ENCODE measurements at regions not wholly inside any gene's neighbourhood (a gene's known extent, or its start where the extent isn't known, plus 50 kb on each side); places are given as distances from the start of the nearest gene placed in this dataset.

DNA sequence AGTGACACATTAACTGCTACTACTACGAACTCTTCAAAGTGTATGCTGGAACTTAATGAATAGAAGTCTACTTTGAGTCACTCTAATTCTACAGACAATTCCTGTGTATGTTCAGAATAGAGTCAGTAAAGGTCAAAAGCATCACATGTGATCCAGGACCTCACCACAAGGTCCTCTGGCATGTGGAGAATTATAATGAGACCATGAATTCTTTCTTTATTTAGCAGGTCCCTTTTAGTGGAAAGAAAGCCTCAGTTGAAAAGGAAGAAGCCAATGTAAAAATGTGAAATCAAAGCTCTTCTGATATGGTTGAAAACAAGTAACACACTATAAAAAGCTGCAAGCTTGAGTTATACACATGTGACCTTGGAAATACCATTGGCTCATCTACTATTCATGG, 1612.1 kb upstream of the GOT2 start:
- Histone ChIP-seq H3K36me3 (ENCODE audit: control insufficient read depth, insufficient read depth, low read length) (no peaks in the 10 kb centered on the region), H3K9me3 (ENCODE audit: control insufficient read depth in 2 of 2, low read length in 2 of 2) (peaks cover 4 to 6% of the 10 kb centered on the region in 2 experiments), H3K4me3 (ENCODE audit: low read depth, low read length) (no peak overlapping the region), H3K4me1 (ENCODE audit: control insufficient read depth, insufficient read depth, low read length, poor library complexity, severe bottlenecking) (no peaks in the 10 kb centered on the region), H3K27ac (ENCODE audit: insufficient read depth, low read length, poor library complexity, severe bottlenecking) (no peak overlapping the region), H3K27me3 (ENCODE audit: control insufficient read depth, insufficient read depth, low read length) (no peaks in the 10 kb centered on the region)
- Mint-ChIP-seq H3K4me1 (no peaks in the 10 kb centered on the region), H3K27me3 (no peaks in the 10 kb centered on the region), H3K27ac (no peak overlapping the region), H3K9me3 (peaks cover 0 to 31% (median 8%) of the 10 kb centered on the region in 7 donors), H3K36me3 (no peaks in the 10 kb centered on the region), H3K4me3 (no peak overlapping the region)
- DNase-seq = no peak
- no peak for ATAC-seq (ENCODE audit: low read depth in 2 of 2)

DNA sequence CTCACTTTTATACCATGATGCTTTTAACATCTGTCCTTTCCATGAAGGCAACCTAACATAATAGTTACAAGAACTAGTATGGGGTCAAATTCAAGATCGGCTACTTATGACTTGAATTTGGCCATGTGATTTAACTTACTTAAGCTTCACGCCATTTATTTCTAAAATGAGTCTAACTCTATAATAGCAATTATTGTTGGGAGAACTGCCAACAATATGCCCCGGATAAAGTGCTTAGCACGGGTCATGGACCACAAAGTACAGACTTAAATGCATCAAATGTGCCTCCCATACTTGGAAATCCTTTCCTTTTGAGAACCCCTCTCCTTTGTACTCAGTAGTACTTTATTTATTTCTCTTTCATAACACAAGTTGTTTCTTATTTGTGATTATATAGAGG, 1603.6 kb upstream of the GOT2 start:
- ATAC-seq (ENCODE audit: low read depth in 2 of 2) (no peak), DNase-seq (no peak)
- Mint-ChIP-seq H3K4me1 (no peaks in the 10 kb centered on the region), H3K9me3 (peaks cover 4 to 17% (median 12%) of the 10 kb centered on the region in 7 donors), H3K4me3 (no peak overlapping the region), H3K27ac (no peak overlapping the region), H3K36me3 (no peaks in the 10 kb centered on the region), H3K27me3 (no peaks in the 10 kb centered on the region)
- Histone ChIP-seq H3K9me3 (ENCODE audit: control insufficient read depth in 2 of 2, low read length in 2 of 2) (peaks cover 0 to 4% of the 10 kb centered on the region in 2 experiments), H3K27ac (ENCODE audit: insufficient read depth, low read length, poor library complexity, severe bottlenecking) (no peak overlapping the region), H3K4me1 (ENCODE audit: control insufficient read depth, insufficient read depth, low read length, poor library complexity, severe bottlenecking) (no peaks in the 10 kb centered on the region), H3K36me3 (ENCODE audit: control insufficient read depth, insufficient read depth, low read length) (no peaks in the 10 kb centered on the region), H3K27me3 (ENCODE audit: control insufficient read depth, insufficient read depth, low read length) (no peaks in the 10 kb centered on the region), H3K4me3 (ENCODE audit: low read depth, low read length) (no peak overlapping the region)

DNA sequence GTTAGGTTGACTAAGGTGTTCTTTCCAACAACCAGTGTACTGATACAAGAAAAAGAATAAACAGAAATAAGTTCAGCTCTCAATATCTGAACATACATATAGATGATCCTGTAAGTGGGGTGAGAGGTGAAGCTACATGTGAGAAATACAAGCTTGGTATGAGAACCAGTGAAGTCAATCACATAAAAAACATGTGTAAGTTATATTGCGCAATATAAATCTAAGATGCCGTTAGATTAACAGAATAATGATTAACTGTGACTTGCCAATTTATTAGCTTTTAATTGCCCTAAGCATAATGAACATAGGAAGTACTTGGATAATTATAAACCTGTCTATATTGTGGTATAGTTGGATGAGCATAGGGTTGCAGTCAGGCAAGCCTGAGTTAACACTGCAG, 1597.1 kb upstream of the GOT2 start:
- H3K4me1 ChIP-seq (ENCODE audit: control insufficient read depth, insufficient read depth, low read length, poor library complexity, severe bottlenecking) = no peaks in the 10 kb centered on the region
- Mint-ChIP-seq H3K27me3 (no peaks in the 10 kb centered on the region), H3K4me1 (no peaks in the 10 kb centered on the region), H3K9me3 (peaks cover 5 to 34% (median 10%) of the 10 kb centered on the region in 7 donors), H3K4me3 (no peak overlapping the region), H3K27ac (no peak overlapping the region), H3K36me3 (no peaks in the 10 kb centered on the region)
- no peak for DNase-seq
- H3K27ac ChIP-seq (ENCODE audit: insufficient read depth, low read length, poor library complexity, severe bottlenecking) = no peak overlapping the region
- H3K27me3 ChIP-seq (ENCODE audit: control insufficient read depth, insufficient read depth, low read length) = no peaks in the 10 kb centered on the region
- no peak overlapping the region for H3K4me3 ChIP-seq (ENCODE audit: low read depth, low read length)
- no peaks in the 10 kb centered on the region for H3K36me3 ChIP-seq (ENCODE audit: control insufficient read depth, insufficient read depth, low read length)
- no peak for ATAC-seq (ENCODE audit: low read depth in 2 of 2)
- H3K9me3 ChIP-seq (ENCODE audit: control insufficient read depth in 2 of 2, low read length in 2 of 2) = peaks cover 0 to 12% of the 10 kb centered on the region in 2 experiments

DNA sequence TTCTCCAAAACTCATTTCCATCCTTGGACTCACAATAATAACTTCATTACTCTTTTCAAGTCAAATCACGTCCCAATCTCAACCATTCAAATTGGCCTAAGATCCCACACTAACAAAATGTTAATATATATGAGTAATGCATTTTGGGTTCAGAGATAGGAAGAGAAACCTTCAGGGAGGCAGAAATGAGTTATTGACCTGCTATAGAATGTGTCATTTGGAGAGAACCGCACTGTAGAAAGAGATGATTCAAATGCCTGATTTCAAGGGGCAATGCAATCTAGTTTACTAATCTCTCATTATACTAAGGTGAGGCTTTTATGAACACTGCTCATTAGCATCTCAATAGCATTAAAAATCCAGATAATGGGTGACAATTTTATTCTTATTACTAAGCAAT, 1595.0 kb upstream of the GOT2 start:
- Mint-ChIP-seq H3K4me1 (no peaks in the 10 kb centered on the region), H3K9me3 (peaks cover 0 to 32% (median 10%) of the 10 kb centered on the region in 7 donors), H3K4me3 (no peak overlapping the region), H3K27ac (no peak overlapping the region), H3K36me3 (no peaks in the 10 kb centered on the region), H3K27me3 (no peaks in the 10 kb centered on the region)
- H3K27me3 ChIP-seq (ENCODE audit: control insufficient read depth, insufficient read depth, low read length) = no peaks in the 10 kb centered on the region
- ATAC-seq (ENCODE audit: low read depth in 2 of 2) (no peak), DNase-seq (no peak)
- H3K27ac ChIP-seq (ENCODE audit: insufficient read depth, low read length, poor library complexity, severe bottlenecking) = no peak overlapping the region
- no peaks in the 10 kb centered on the region for H3K4me1 ChIP-seq (ENCODE audit: control insufficient read depth, insufficient read depth, low read length, poor library complexity, severe bottlenecking)
- H3K9me3 ChIP-seq (ENCODE audit: control insufficient read depth in 2 of 2, low read length in 2 of 2) = peaks cover 2 to 24% of the 10 kb centered on the region in 2 experiments
- H3K36me3 ChIP-seq (ENCODE audit: control insufficient read depth, insufficient read depth, low read length) = no peaks in the 10 kb centered on the region
- H3K4me3 ChIP-seq (ENCODE audit: low read depth, low read length) = no peak overlapping the region

DNA sequence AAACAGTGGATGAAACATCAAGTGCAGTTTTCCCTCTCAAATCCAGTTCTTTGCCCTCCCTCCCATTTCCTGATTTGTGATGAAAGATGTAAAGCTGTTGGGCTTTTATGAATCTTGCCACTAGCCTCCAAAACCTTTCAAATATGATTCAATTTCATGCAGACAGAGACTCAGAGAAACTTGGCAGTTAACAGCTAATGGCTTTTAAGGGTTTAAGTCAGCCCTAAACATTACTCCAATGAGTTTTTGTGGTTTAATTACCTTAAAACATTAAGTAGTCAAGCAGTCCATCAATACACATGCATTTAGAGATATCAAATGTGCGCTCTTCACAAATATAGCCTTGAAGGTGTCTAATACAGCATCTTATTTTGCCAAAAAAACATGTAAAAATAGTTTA, 1594.0 kb upstream of the GOT2 start:
- Mint-ChIP-seq H3K4me3 (no peak overlapping the region), H3K4me1 (no peaks in the 10 kb centered on the region), H3K36me3 (no peaks in the 10 kb centered on the region), H3K27me3 (no peaks in the 10 kb centered on the region), H3K9me3 (peaks cover 0 to 36% (median 10%) of the 10 kb centered on the region in 7 donors), H3K27ac (no peak overlapping the region)
- Histone ChIP-seq H3K27ac (ENCODE audit: insufficient read depth, low read length, poor library complexity, severe bottlenecking) (no peak overlapping the region), H3K9me3 (ENCODE audit: control insufficient read depth in 2 of 2, low read length in 2 of 2) (peaks cover 2 to 24% of the 10 kb centered on the region in 2 experiments), H3K4me1 (ENCODE audit: control insufficient read depth, insufficient read depth, low read length, poor library complexity, severe bottlenecking) (no peaks in the 10 kb centered on the region), H3K27me3 (ENCODE audit: control insufficient read depth, insufficient read depth, low read length) (no peaks in the 10 kb centered on the region), H3K4me3 (ENCODE audit: low read depth, low read length) (no peak overlapping the region), H3K36me3 (ENCODE audit: control insufficient read depth, insufficient read depth, low read length) (no peaks in the 10 kb centered on the region)
- no peak for ATAC-seq (ENCODE audit: low read depth in 2 of 2)
- no peak for DNase-seq

DNA sequence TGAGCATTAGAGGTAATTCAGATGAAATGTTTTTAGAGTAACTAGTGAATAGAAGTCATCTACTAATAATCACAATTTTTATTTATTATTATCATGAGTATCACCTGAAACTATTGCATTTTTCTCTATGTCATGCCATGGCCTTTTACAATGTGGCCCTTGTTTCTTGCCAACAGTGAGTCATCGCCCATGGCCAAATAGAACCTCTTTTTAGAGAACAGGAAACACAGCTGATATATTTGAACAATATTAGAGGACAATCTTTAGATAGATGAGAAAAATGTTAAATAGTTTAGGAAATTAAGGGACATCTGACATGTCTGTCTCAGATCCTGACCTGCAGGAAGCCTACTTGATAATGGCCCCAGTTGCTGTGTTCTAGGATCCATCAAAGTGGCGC, 1584.4 kb upstream of the GOT2 start:
- no peaks in the 10 kb centered on the region for H3K36me3 Mint-ChIP-seq
- no peak overlapping the region for H3K27ac ChIP-seq (ENCODE audit: insufficient read depth, low read length, poor library complexity, severe bottlenecking)
- no peaks in the 10 kb centered on the region for H3K27me3 Mint-ChIP-seq
- no peaks in the 10 kb centered on the region for H3K4me1 Mint-ChIP-seq
- no peak overlapping the region for H3K4me3 Mint-ChIP-seq
- H3K9me3 ChIP-seq (ENCODE audit: control insufficient read depth in 2 of 2, low read length in 2 of 2) = peaks cover 0 to 3% of the 10 kb centered on the region in 2 experiments
- no peaks in the 10 kb centered on the region for H3K4me1 ChIP-seq (ENCODE audit: control insufficient read depth, insufficient read depth, low read length, poor library complexity, severe bottlenecking)
- no peaks in the 10 kb centered on the region for H3K36me3 ChIP-seq (ENCODE audit: control insufficient read depth, insufficient read depth, low read length)
- peaks cover 5 to 24% (median 12%) of the 10 kb centered on the region in 7 donors for H3K9me3 Mint-ChIP-seq
- H3K27me3 ChIP-seq (ENCODE audit: control insufficient read depth, insufficient read depth, low read length) = no peaks in the 10 kb centered on the region
- no peak overlapping the region for H3K4me3 ChIP-seq (ENCODE audit: low read depth, low read length)
- ATAC-seq (ENCODE audit: low read depth in 2 of 2) = no peak
- no peak for DNase-seq
- no peak overlapping the region for H3K27ac Mint-ChIP-seq

DNA sequence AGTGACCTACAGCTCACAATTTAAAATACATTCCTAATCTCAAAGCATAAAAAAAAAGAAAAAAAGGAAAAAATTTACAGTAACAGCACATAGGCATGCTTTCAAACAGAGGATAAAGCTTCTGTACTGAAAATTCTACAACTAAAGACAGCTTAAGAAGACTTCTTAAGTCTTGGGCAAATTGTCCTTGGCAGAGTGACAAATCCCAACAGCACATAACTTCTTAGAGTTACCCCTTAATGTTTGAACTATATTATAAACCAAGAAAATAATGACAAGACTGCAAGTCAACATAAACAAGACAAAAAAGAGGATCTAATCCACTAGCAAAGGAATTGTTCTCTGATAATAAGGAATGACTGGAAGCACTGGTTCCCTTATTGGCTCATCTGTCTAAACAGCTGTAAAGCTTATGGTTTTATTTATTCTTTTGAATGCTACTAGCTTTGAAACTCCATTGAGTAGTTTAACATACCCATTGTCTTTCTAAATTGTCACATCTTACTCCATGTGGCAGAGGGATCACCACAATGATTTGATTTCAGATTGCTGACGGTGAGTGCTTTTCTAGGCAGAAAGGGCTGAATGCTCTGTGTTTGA, 1576.8 kb upstream of the GOT2 start:
- H3K36me3 ChIP-seq (ENCODE audit: control insufficient read depth, insufficient read depth, low read length) = no peaks in the 10 kb centered on the region
- H3K27ac Mint-ChIP-seq = no peak overlapping the region
- no peaks in the 10 kb centered on the region for H3K36me3 Mint-ChIP-seq
- H3K4me3 ChIP-seq (ENCODE audit: low read depth, low read length) = no peak overlapping the region
- H3K27me3 Mint-ChIP-seq = no peaks in the 10 kb centered on the region
- H3K4me1 ChIP-seq (ENCODE audit: control insufficient read depth, insufficient read depth, low read length, poor library complexity, severe bottlenecking) = no peaks in the 10 kb centered on the region
- no peak for DNase-seq
- no peaks in the 10 kb centered on the region for H3K27me3 ChIP-seq (ENCODE audit: control insufficient read depth, insufficient read depth, low read length)
- no peaks in the 10 kb centered on the region for H3K4me1 Mint-ChIP-seq
- peaks cover 4% of the 10 kb centered on the region in 2 experiments for H3K9me3 ChIP-seq (ENCODE audit: control insufficient read depth in 2 of 2, low read length in 2 of 2)
- H3K9me3 Mint-ChIP-seq = peaks cover 0 to 27% (median 10%) of the 10 kb centered on the region in 7 donors
- no peak overlapping the region for H3K27ac ChIP-seq (ENCODE audit: insufficient read depth, low read length, poor library complexity, severe bottlenecking)
- no peak overlapping the region for H3K4me3 Mint-ChIP-seq
- no peak for ATAC-seq (ENCODE audit: low read depth in 2 of 2)

DNA sequence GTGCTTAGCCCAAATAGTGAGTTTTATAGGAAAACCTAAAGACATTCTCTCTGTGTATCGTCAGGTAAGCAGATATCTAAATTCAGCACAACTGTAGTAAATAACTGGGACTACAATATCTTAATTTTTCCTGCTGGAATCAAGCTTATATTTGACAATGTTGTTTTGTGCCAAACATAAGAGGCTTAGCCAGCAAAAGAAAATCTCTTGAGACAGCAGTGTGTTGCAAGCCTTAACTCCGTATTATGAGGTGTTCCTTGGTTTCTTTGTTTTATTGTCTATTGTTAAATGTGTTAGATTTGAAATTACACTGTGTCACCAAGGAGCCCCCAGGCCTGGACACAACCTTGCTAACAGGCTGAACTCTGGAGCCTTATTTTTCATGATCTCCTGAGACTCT, 1570.6 kb upstream of the GOT2 start:
- H3K4me1 Mint-ChIP-seq = no peaks in the 10 kb centered on the region
- H3K36me3 Mint-ChIP-seq = no peaks in the 10 kb centered on the region
- H3K9me3 Mint-ChIP-seq = peaks cover 6 to 39% (median 10%) of the 10 kb centered on the region in 7 donors

More for the DNA sequence above, 1570.6 kb upstream of the GOT2 start:
- no peak overlapping the region for H3K4me3 Mint-ChIP-seq
- H3K9me3 ChIP-seq (ENCODE audit: control insufficient read depth in 2 of 2, low read length in 2 of 2) = peaks cover 8 to 15% of the 10 kb centered on the region in 2 experiments
- H3K4me3 ChIP-seq (ENCODE audit: low read depth, low read length) = no peak overlapping the region
- H3K27me3 ChIP-seq (ENCODE audit: control insufficient read depth, insufficient read depth, low read length) = no peaks in the 10 kb centered on the region
- H3K27ac Mint-ChIP-seq = no peak overlapping the region
- no peak for DNase-seq
- H3K27ac ChIP-seq (ENCODE audit: insufficient read depth, low read length, poor library complexity, severe bottlenecking) = no peak overlapping the region
- H3K4me1 ChIP-seq (ENCODE audit: control insufficient read depth, insufficient read depth, low read length, poor library complexity, severe bottlenecking) = no peaks in the 10 kb centered on the region
- ATAC-seq (ENCODE audit: low read depth in 2 of 2) = no peak
- H3K36me3 ChIP-seq (ENCODE audit: control insufficient read depth, insufficient read depth, low read length) = no peaks in the 10 kb centered on the region
- no peaks in the 10 kb centered on the region for H3K27me3 Mint-ChIP-seq

Data from CD4-positive, CD25-positive, alpha-beta regulatory T cell (primary cell).